NB4 (cell line): ENCODE measurements at regions not wholly inside any gene's neighbourhood (a gene's known extent, or its start where the extent isn't known, plus 50 kb on each side); places are given as distances from the start of the nearest gene placed in this dataset.

Source experiments
- MAX ChIP-seq: IDR thresholded peaks from 2 replicates; pipeline ENCODE4 v1.6.1; 2011; ENCODE audit warnings: low read depth, low read length
- MYC ChIP-seq: IDR thresholded peaks from 2 replicates; pipeline ENCODE4 v1.6.1; 2011; ENCODE audit warnings: low read depth, low read length
- POLR2A ChIP-seq: IDR thresholded peaks from 2 replicates; pipeline ENCODE4 v1.6.1; 2011; ENCODE audit warnings: mild to moderate bottlenecking; ENCODE audit not compliant: insufficient read length; ENCODE audit errors: extremely low read depth
- TF ChIP-seq, protein P1 (sequence below): IDR thresholded peaks from one replicate; pipeline ENCODE4 v1.5.1; 2012; ENCODE audit warnings: low read depth, low read length

GRCh38 chr12:67543021-67543770, 105.3 kb upstream of the DYRK2 start:
- TF ChIP-seq, protein P1, sequence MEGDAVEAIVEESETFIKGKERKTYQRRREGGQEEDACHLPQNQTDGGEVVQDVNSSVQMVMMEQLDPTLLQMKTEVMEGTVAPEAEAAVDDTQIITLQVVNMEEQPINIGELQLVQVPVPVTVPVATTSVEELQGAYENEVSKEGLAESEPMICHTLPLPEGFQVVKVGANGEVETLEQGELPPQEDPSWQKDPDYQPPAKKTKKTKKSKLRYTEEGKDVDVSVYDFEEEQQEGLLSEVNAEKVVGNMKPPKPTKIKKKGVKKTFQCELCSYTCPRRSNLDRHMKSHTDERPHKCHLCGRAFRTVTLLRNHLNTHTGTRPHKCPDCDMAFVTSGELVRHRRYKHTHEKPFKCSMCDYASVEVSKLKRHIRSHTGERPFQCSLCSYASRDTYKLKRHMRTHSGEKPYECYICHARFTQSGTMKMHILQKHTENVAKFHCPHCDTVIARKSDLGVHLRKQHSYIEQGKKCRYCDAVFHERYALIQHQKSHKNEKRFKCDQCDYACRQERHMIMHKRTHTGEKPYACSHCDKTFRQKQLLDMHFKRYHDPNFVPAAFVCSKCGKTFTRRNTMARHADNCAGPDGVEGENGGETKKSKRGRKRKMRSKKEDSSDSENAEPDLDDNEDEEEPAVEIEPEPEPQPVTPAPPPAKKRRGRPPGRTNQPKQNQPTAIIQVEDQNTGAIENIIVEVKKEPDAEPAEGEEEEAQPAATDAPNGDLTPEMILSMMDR = no peak
- TF ChIP-seq POLR2A = no peak
- no peak for TF ChIP-seq MYC
- no peak for TF ChIP-seq MAX
